HG03097 (cell line): ENCODE measurements at regions not wholly inside any gene's neighbourhood (a gene's known extent, or its start where the extent isn't known, plus 50 kb on each side); places are given as distances from the start of the nearest gene placed in this dataset.
"Not testable (repeated sequence)": the region's sequence is repeated elsewhere in the genome, so short reads cannot be mapped to it uniquely, and the experiment has no call there.

ENCODE experiments used
- ATAC-seq: cut with Tn5 transposase; IDR thresholded peaks from one replicate; pipeline ENCODE4 v1.9.1; 2021; ENCODE audit not compliant: unreplicated experiment, low FRiP score

GRCh38 chr10:35855155-35855947, 213.3 kb upstream of the FZD8 start:
- ATAC-seq, result no peak

GRCh38 chr10:35854661-35855060, 212.6 kb upstream of the FZD8 start:
- ATAC-seq, result no peak

- ATAC-seq, result no peak
Observed at GRCh38 chr10:35852721-35853120, 210.6 kb upstream of the FZD8 start.

GRCh38 chr10:35848412-35848811, 206.3 kb upstream of the FZD8 start:
- no peak for ATAC-seq

- no peak for ATAC-seq
Observed at GRCh38 chr10:35844686-35845085, 202.6 kb upstream of the FZD8 start.

GRCh38 chr10:35843524-35844181, 201.6 kb upstream of the FZD8 start:
- no peak for ATAC-seq

- no peak for ATAC-seq
Observed at GRCh38 chr10:35838054-35838453, 196.0 kb upstream of the FZD8 start.

GRCh38 chr10:35835545-35835944, 193.4 kb upstream of the FZD8 start:
- ATAC-seq, result no peak

- no peak for ATAC-seq
Observed at GRCh38 chr10:35834877-35835494, 192.9 kb upstream of the FZD8 start.

- no peak for ATAC-seq
Observed at GRCh38 chr10:35827783-35828182, 185.7 kb upstream of the FZD8 start.

GRCh38 chr10:35824704-35825103, 182.6 kb upstream of the FZD8 start:
- ATAC-seq, result no peak

GRCh38 chr10:35822316-35822715, 180.2 kb upstream of the FZD8 start:
- no peak for ATAC-seq

GRCh38 chr10:35821339-35821911, 179.3 kb upstream of the FZD8 start:
- peak; percentile 65 for ATAC-seq

GRCh38 chr10:35819736-35820135, 177.6 kb upstream of the FZD8 start:
- ATAC-seq, result no peak

GRCh38 chr10:35819011-35819410, 176.9 kb upstream of the FZD8 start:
- ATAC-seq, result no peak

- ATAC-seq, result not testable (repeated sequence)
Observed at GRCh38 chr10:35817109-35817508, 175.0 kb upstream of the FZD8 start.

- no peak for ATAC-seq
Observed at GRCh38 chr10:35813219-35813618, 171.1 kb upstream of the FZD8 start.

GRCh38 chr10:35808344-35808743, 166.2 kb upstream of the FZD8 start:
- ATAC-seq, result no peak

GRCh38 chr10:35803046-35803445, 160.9 kb upstream of the FZD8 start:
- ATAC-seq, result no peak

- no peak for ATAC-seq
Observed at GRCh38 chr10:35797187-35797586, 155.1 kb upstream of the FZD8 start.

- no peak for ATAC-seq
Observed at GRCh38 chr10:35795131-35795824, 153.2 kb upstream of the FZD8 start.
